ENCODE measurements at regions not wholly inside any gene's neighbourhood (a gene's known extent, or its start where the extent isn't known, plus 50 kb on each side); places are given as distances from the start of the nearest gene placed in this dataset.

GRCh38 chr15:46892621-46893160 lies 824.6 kb upstream of the SEMA6D start:
- no peak for DNase-seq (ENCODE audit: low read depth)
- TF ChIP-seq, protein P1, sequence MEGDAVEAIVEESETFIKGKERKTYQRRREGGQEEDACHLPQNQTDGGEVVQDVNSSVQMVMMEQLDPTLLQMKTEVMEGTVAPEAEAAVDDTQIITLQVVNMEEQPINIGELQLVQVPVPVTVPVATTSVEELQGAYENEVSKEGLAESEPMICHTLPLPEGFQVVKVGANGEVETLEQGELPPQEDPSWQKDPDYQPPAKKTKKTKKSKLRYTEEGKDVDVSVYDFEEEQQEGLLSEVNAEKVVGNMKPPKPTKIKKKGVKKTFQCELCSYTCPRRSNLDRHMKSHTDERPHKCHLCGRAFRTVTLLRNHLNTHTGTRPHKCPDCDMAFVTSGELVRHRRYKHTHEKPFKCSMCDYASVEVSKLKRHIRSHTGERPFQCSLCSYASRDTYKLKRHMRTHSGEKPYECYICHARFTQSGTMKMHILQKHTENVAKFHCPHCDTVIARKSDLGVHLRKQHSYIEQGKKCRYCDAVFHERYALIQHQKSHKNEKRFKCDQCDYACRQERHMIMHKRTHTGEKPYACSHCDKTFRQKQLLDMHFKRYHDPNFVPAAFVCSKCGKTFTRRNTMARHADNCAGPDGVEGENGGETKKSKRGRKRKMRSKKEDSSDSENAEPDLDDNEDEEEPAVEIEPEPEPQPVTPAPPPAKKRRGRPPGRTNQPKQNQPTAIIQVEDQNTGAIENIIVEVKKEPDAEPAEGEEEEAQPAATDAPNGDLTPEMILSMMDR (conservative IDR thresholded peaks at IDR 0.05; ENCODE audit: low read depth, low read length), result no peak
- no peak overlapping the region for H3K4me3 ChIP-seq (ENCODE audit: low read depth, low read length)

GRCh38 chr15:46894644-46895043 lies 822.7 kb upstream of the SEMA6D start:
- no peak overlapping the region for H3K4me3 ChIP-seq (ENCODE audit: low read depth, low read length)
- no peak for DNase-seq (ENCODE audit: low read depth)
- TF ChIP-seq, protein P1 (conservative IDR thresholded peaks at IDR 0.05; ENCODE audit: low read depth, low read length), result no peak

DNA sequence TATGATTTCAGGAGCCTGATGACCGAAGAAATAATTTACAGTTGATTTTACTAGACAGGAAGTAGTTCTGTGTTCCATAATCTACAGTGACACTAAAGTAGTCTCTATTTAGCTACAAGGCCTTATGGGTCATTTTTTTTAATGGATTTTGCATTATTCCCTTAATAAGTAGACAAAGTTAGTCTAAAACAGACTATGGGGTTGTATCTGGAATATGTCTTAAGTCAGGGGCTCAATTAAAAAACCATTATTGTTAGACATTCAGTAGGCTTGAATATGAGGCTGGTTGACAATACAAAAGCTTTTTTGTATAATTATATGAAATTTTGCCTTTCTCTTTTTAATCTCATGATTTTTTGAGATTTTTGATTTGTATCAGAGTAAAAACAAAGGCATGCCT lies 820.0 kb upstream of the SEMA6D start:
- no peak overlapping the region for H3K4me3 ChIP-seq (ENCODE audit: low read depth, low read length)
- TF ChIP-seq, protein P1 (conservative IDR thresholded peaks at IDR 0.05; ENCODE audit: low read depth, low read length), result no peak
- no peak for DNase-seq (ENCODE audit: low read depth)

DNA sequence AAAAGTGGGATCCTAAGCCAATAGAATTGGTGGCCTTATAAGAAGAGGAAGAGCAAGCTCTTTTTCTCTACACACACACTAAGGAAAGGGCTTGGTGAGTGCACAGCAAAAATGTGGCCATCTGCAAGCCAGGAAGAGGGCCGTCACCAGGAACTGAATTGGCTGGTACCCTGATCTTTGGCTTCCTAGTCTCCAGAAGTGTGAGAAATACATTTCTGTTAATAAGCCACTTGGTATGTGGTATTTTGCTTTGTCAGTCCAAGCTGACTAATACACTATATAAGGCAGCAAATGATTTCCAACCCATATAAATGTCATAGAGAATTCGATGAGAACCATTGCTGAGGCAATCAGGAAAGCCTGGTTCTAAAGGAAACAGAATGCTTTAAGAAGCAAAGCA lies 816.3 kb upstream of the SEMA6D start:
- H3K4me3 ChIP-seq (ENCODE audit: low read depth, low read length), result no peak overlapping the region
- TF ChIP-seq, protein P1 (conservative IDR thresholded peaks at IDR 0.05; ENCODE audit: low read depth, low read length), result no peak
- no peak for DNase-seq (ENCODE audit: low read depth)

DNA sequence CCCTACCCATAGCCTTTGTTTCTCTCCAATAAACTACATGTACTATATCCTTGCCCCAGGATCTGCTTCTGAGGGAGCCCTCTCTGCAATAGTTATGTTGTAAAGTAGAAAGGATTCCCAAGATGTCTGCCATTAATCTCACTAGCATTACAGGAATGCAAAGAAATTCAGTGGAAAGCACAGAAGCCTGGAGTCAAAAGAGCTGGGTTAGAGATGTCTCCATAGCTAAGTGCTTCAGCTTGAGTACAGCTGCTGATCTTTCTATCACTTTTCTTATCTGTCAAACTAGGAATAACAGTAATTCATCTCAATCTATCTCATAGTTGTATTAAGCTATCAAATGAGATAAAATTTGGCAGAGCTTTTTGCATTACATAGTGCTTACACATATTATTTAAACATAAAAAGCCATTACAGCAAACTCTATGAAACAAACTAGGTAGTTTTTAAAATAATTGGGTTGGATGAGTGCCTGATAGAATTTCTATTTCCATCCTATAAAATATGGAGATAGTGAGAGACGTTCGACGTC lies 799.5 kb upstream of the SEMA6D start:
- TF ChIP-seq, protein P1 (conservative IDR thresholded peaks at IDR 0.05; ENCODE audit: low read depth, low read length), result no peak
- no peak for DNase-seq (ENCODE audit: low read depth)
- no peak overlapping the region for H3K4me3 ChIP-seq (ENCODE audit: low read depth, low read length)

- TF ChIP-seq, protein P1 (conservative IDR thresholded peaks at IDR 0.05; ENCODE audit: low read depth, low read length), result no peak
- DNase-seq (ENCODE audit: low read depth), result no peak
Measured at GRCh38 chr15:46918462-46919140, 798.7 kb upstream of the SEMA6D start.

DNA sequence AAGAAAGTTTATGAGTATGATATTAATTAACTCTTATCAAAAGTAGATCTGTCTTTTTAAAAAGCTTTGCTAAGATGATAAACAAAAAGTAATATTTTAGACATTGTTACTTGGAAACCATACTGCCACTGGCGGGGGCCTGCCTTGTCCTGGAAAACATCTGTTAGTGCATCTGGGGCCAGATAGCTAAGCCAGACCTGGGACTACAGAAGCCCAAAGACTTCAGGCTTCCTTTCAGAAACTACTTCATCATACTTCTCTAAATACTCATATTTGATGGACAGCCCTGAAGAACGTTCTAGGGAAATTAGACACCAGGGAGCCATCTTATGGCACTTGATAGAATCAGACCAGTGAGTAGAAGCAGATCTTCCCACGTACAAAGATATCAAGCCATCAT lies 795.4 kb upstream of the SEMA6D start:
- TF ChIP-seq, protein P1 (conservative IDR thresholded peaks at IDR 0.05; ENCODE audit: low read depth, low read length), result no peak
- no peak for DNase-seq (ENCODE audit: low read depth)
- no peak overlapping the region for H3K4me3 ChIP-seq (ENCODE audit: low read depth, low read length)

More at GRCh38 chr15:46918462-46919140, 798.7 kb upstream of the SEMA6D start:
- H3K4me3 ChIP-seq (ENCODE audit: low read depth, low read length), result no peak overlapping the region

All from choroid plexus epithelial cell (primary cell).